Colonic mucosa (tissue), 4 donors: ENCODE measurements at regions not wholly inside any gene's neighbourhood (a gene's known extent, or its start where the extent isn't known, plus 50 kb on each side); places are given as distances from the start of the nearest gene placed in this dataset.

Source experiments
- DNase-seq: peaks from one replicate; pipeline ENCODE4 v3.0.0-alpha.2; 2020
- H3K27ac ChIP-seq: fragments of 200-600 bp; one replicate; pipeline ENCODE4 v1.8.0; 2021
- H3K27me3 ChIP-seq: fragments of 200-600 bp; one replicate; pipeline ENCODE4 v1.8.0; 2021
- H3K36me3 ChIP-seq: fragments of 200-600 bp; one replicate; pipeline ENCODE4 v1.8.0; 2021
- H3K4me1 ChIP-seq: fragments of 200-600 bp; one replicate; pipeline ENCODE4 v1.8.0; 2021; ENCODE audit warnings: mild to moderate bottlenecking
- H3K4me3 ChIP-seq: fragments of 200-600 bp; one replicate; pipeline ENCODE4 v1.8.0; 2021
- H3K9ac ChIP-seq, 2 donors: one replicate each; pipeline ENCODE4 v1.7.0; 2013; ENCODE audit warnings: control low read depth in 2 of 2, low read depth in 2 of 2, low read length in 2 of 2
- H3K9me3 ChIP-seq: fragments of 200-600 bp; one replicate; pipeline ENCODE4 v1.8.0; 2021
- CTCF ChIP-seq: fragments of 200-600 bp; IDR thresholded peaks from one replicate; pipeline ENCODE4 v1.8.0; 2022; ENCODE audit warnings: antibody characterized with exemption, mild to moderate bottlenecking
- intact Hi-C: fragments of 100-400 bp; cut with DNase I; formaldehyde crosslinking; loops from one replicate; pipeline ENCODE4 v1.14.1; 2022
- donor health status: healthy.
- donor health status: DM: no; HTN: no; CAD: no.
- donor health status: DM: no; HTN: no; CAD: no.

- no peak for DNase-seq
- no peaks in the 10 kb centered on the region for H3K9me3 ChIP-seq
- no peak overlapping the region for H3K9ac ChIP-seq
- no peaks in the 10 kb centered on the region for H3K4me1 ChIP-seq
- no peak overlapping the region for H3K27ac ChIP-seq
- no peaks in the 10 kb centered on the region for H3K27me3 ChIP-seq
- intact Hi-C loops, result no loop called here
- no peak for TF ChIP-seq CTCF
- no peaks in the 10 kb centered on the region for H3K36me3 ChIP-seq
- no peak overlapping the region for H3K4me3 ChIP-seq
Observed at GRCh38 chr16:73544826-73545225, 496.9 kb upstream of the ZFHX3 start.

GRCh38 chr16:73543970-73544599 lies 496.2 kb upstream of the ZFHX3 start:
- Histone ChIP-seq H3K9me3 (no peaks in the 10 kb centered on the region), H3K4me1 (no peaks in the 10 kb centered on the region), H3K27ac (no peak overlapping the region), H3K36me3 (no peaks in the 10 kb centered on the region), H3K27me3 (no peaks in the 10 kb centered on the region), H3K9ac (no peak overlapping the region), H3K4me3 (no peak overlapping the region)
- DNase-seq, result no peak
- intact Hi-C loops, result no loop called here
- no peak for TF ChIP-seq CTCF

GRCh38 chr16:73543331-73543969 lies 495.5 kb upstream of the ZFHX3 start:
- no peaks in the 10 kb centered on the region for H3K9me3 ChIP-seq
- no peak overlapping the region for H3K4me3 ChIP-seq
- no peak for DNase-seq
- TF ChIP-seq CTCF, result no peak
- no peak overlapping the region for H3K27ac ChIP-seq
- no peaks in the 10 kb centered on the region for H3K27me3 ChIP-seq
- intact Hi-C loops, result no loop called here
- H3K36me3 ChIP-seq, result no peaks in the 10 kb centered on the region
- H3K9ac ChIP-seq, result no peak overlapping the region
- H3K4me1 ChIP-seq, result no peaks in the 10 kb centered on the region

- Histone ChIP-seq H3K4me1 (no peaks in the 10 kb centered on the region), H3K27me3 (no peaks in the 10 kb centered on the region), H3K27ac (no peak overlapping the region), H3K9me3 (no peaks in the 10 kb centered on the region), H3K4me3 (no peak overlapping the region), H3K36me3 (no peaks in the 10 kb centered on the region), H3K9ac (no peak overlapping the region)
- DNase-seq, result no peak
- intact Hi-C loops, result no loop called here
- TF ChIP-seq CTCF, result no peak
Observed at GRCh38 chr16:73542885-73543284, 495.0 kb upstream of the ZFHX3 start.

- intact Hi-C loops, result no loop called here
- Histone ChIP-seq H3K9ac (no peak overlapping the region), H3K9me3 (no peaks in the 10 kb centered on the region), H3K27me3 (no peaks in the 10 kb centered on the region), H3K36me3 (no peaks in the 10 kb centered on the region), H3K27ac (no peak overlapping the region), H3K4me3 (no peak overlapping the region), H3K4me1 (no peaks in the 10 kb centered on the region)
- TF ChIP-seq CTCF, result no peak
- DNase-seq, result no peak
Observed at GRCh38 chr16:73537921-73538320, 490.0 kb upstream of the ZFHX3 start.
